Upper lobe of right lung (tissue), 1 donor: ENCODE measurements at regions not wholly inside any gene's neighbourhood (a gene's known extent, or its start where the extent isn't known, plus 50 kb on each side); places are given as distances from the start of the nearest gene placed in this dataset.

Experiments used
- ATAC-seq: fragments of 200-7000 bp; cut with Tn5 transposase; one replicate; pipeline ENCODE4 v1.9.1; 2020; ENCODE audit warnings: mild to moderate bottlenecking, moderate library complexity
- DNase-seq: peaks from one replicate; pipeline ENCODE4 v3.0.0-alpha.2; 2020
- H3K27ac ChIP-seq: fragments of 200-600 bp; one replicate; pipeline ENCODE4 v1.8.0; 2022
- H3K27me3 ChIP-seq: fragments of 200-600 bp; one replicate; pipeline ENCODE4 v1.8.0; 2022; ENCODE audit warnings: mild to moderate bottlenecking
- H3K36me3 ChIP-seq: fragments of 200-600 bp; one replicate; pipeline ENCODE4 v1.8.0; 2022
- H3K4me1 ChIP-seq: fragments of 200-600 bp; one replicate; pipeline ENCODE4 v1.8.0; 2022
- H3K4me3 ChIP-seq: fragments of 200-600 bp; one replicate; pipeline ENCODE4 v1.8.0; 2022; ENCODE audit warnings: mild to moderate bottlenecking
- H3K9me3 ChIP-seq: fragments of 200-600 bp; one replicate; pipeline ENCODE4 v1.8.0; 2022
- intact Hi-C: fragments of 100-400 bp; cut with DNase I; formaldehyde crosslinking; loops from one replicate; pipeline ENCODE4 v1.11.0; 2022
- TF ChIP-seq, protein P1 (sequence below): fragments of 200-600 bp; IDR thresholded peaks from one replicate; pipeline ENCODE4 v1.8.0; 2022; ENCODE audit warnings: antibody characterized with exemption
- donor health status: DM: no; HTN: yes; CAD: no; lungs with severe emphysema.

DNA sequence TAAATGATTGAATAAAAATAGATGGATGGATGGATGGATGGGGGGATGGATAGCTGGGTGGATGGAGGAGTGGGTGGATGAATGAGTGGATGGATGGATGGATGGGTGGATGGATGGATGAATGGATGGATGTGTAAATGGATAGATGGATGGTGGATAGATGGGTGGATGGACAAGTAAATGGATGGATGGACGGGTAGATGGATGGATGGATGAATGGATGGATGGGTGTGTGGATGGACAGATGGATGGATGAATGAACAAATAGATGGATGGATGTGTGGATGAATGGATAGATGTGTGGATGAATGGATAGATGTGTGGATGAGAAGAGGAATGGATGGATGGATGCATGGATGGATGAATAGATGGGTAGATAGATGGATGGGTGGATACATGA lies 490.8 kb downstream of the VRK1 start:
- no peak for ATAC-seq
- no peak overlapping the region for H3K27ac ChIP-seq
- no peaks in the 10 kb centered on the region for H3K36me3 ChIP-seq
- no peaks in the 10 kb centered on the region for H3K4me1 ChIP-seq
- intact Hi-C loops: no loop called here
- H3K27me3 ChIP-seq: peaks cover 13% of the 10 kb centered on the region
- TF ChIP-seq, protein P1, sequence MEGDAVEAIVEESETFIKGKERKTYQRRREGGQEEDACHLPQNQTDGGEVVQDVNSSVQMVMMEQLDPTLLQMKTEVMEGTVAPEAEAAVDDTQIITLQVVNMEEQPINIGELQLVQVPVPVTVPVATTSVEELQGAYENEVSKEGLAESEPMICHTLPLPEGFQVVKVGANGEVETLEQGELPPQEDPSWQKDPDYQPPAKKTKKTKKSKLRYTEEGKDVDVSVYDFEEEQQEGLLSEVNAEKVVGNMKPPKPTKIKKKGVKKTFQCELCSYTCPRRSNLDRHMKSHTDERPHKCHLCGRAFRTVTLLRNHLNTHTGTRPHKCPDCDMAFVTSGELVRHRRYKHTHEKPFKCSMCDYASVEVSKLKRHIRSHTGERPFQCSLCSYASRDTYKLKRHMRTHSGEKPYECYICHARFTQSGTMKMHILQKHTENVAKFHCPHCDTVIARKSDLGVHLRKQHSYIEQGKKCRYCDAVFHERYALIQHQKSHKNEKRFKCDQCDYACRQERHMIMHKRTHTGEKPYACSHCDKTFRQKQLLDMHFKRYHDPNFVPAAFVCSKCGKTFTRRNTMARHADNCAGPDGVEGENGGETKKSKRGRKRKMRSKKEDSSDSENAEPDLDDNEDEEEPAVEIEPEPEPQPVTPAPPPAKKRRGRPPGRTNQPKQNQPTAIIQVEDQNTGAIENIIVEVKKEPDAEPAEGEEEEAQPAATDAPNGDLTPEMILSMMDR: no peak
- no peak for DNase-seq
- no peak overlapping the region for H3K4me3 ChIP-seq
- H3K9me3 ChIP-seq: no peaks in the 10 kb centered on the region

DNA sequence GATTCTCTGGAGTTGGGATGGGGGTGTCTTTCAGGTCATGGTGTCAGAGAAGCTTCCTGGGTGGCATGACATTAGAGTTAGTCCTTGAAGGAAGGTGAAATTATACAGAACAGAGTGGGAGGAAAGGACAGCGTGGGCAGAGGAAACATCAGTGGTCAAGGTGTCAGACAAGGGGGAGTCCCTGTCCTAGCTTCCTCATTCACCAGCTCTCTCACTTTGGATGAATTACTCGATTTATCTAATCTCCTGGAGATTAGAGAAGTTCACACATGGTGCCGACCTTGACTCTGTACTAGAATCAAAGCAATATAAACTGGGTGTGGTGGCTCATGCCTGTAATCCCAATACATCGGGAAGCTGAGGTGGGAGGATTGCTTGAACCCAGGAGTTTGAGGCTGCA lies 492.9 kb downstream of the VRK1 start:
- no peaks in the 10 kb centered on the region for H3K36me3 ChIP-seq
- no peaks in the 10 kb centered on the region for H3K4me1 ChIP-seq
- H3K4me3 ChIP-seq: no peak overlapping the region
- no peak overlapping the region for H3K27ac ChIP-seq
- H3K27me3 ChIP-seq: peaks cover 26% of the 10 kb centered on the region
- TF ChIP-seq, protein P1: no peak
- intact Hi-C loops: no loop called here
- no peak for DNase-seq
- no peak for ATAC-seq
- H3K9me3 ChIP-seq: no peaks in the 10 kb centered on the region

DNA sequence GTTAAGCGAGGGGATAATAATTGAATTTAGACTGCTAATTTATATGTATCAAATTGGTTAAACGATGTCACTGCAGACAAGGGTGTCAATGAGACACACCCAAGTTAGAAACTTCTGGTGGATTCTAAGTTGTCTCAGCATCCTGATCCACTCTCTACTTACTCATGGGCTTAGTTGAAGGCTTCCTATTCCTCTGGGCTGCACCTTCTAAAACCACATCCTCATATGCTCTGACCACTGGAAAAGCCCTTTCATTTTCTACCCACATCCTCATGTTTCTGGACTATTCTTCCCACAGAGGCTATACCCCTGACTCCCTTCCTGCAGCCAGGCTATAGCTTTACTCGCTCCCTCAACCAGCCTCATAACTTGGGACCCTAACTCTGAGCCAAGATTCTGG lies 493.8 kb downstream of the VRK1 start:
- no peak for DNase-seq
- Histone ChIP-seq H3K27me3 (peaks cover 30% of the 10 kb centered on the region), H3K27ac (no peak overlapping the region), H3K9me3 (no peaks in the 10 kb centered on the region), H3K4me3 (no peak overlapping the region), H3K4me1 (no peaks in the 10 kb centered on the region), H3K36me3 (no peaks in the 10 kb centered on the region)
- ATAC-seq: no peak
- TF ChIP-seq, protein P1: no peak
- intact Hi-C loops: no loop called here

DNA sequence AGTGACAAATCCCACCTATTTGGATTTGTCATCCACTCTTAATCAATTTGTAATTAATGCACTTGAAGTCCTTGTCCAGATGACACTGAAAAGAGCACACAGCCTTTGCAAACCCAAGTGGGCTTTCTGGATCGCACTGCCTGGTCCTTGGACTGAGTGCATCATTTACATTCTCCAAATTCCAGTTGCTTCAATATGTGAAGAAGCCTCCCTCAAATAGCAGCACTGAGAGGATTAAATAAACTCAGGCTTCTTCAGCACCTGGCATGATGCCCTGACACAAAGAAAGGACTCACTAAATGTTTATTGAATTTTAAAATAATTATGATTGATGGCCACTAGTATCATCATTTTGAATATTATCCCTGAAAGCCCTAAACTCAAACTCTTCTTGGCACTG lies 496.5 kb downstream of the VRK1 start:
- Histone ChIP-seq H3K4me3 (no peak overlapping the region), H3K27me3 (peaks cover 42% of the 10 kb centered on the region), H3K27ac (no peak overlapping the region), H3K9me3 (no peaks in the 10 kb centered on the region), H3K4me1 (no peaks in the 10 kb centered on the region), H3K36me3 (no peaks in the 10 kb centered on the region)
- TF ChIP-seq, protein P1: no peak
- intact Hi-C loops: no loop called here
- DNase-seq (no peak), ATAC-seq (no peak)

DNA sequence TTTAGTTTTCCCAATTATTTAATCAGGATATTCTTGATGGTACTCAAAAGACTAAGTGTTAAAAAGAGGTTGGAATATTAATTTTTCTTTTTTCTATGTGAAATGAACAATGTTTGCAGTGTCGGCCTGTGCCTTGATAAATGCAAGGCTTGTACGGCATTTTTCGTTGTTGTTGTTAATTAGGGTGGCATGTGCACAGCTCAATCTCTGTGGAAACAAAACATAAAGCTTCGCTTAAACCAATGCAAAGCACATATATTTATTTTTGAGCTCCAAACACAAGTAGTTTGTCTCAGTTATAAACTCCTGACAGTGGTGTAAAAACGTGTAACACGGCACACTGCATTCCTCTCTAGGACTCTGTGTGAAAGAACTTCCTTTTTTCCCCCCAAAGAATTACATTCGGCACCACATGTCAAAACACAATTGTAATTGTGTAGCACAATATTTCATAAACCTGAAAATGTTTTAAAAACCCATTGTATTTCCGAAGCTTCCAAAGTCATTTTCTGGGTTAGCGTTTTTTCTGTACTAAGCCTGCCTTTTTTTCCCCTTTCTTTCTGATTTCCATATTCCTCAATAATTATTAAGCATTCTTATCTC lies 498.0 kb downstream of the VRK1 start:
- Histone ChIP-seq H3K9me3 (no peaks in the 10 kb centered on the region), H3K36me3 (no peaks in the 10 kb centered on the region), H3K27ac (no peak overlapping the region), H3K4me3 (no peak overlapping the region), H3K27me3 (peaks cover 31% of the 10 kb centered on the region), H3K4me1 (no peaks in the 10 kb centered on the region)
- DNase-seq: no peak
- ATAC-seq: no peak
- intact Hi-C loops: no loop called here
- TF ChIP-seq, protein P1: no peak

DNA sequence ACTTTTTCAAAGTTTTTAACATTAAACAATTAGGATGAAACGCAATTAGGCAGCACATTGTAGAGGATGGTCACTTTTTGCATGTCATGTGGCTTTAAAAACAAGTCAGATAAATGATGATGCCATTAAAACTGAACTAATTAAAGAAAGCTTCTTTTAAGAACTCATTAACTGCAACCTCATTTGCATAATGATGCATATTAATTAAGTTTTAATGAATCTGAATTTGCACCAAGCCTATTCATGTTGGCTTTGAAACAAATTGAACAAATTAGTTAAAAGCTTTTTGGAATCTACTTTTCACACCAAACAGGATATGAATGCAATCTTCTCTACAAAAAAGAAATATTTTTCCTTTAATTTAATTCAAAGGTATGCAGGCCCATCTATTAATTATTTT lies 499.0 kb downstream of the VRK1 start:
- Histone ChIP-seq H3K27ac (no peak overlapping the region), H3K4me3 (no peak overlapping the region), H3K4me1 (no peaks in the 10 kb centered on the region), H3K9me3 (no peaks in the 10 kb centered on the region), H3K27me3 (peaks cover 30% of the 10 kb centered on the region), H3K36me3 (no peaks in the 10 kb centered on the region)
- ATAC-seq (no peak), DNase-seq (no peak)
- intact Hi-C loops: no loop called here
- TF ChIP-seq, protein P1: no peak
